SK-N-SH treated with all-trans-retinoic acid at 6 μM for 48 hours (cell line): ENCODE measurements at regions not wholly inside any gene's neighbourhood (a gene's known extent, or its start where the extent isn't known, plus 50 kb on each side); places are given as distances from the start of the nearest gene placed in this dataset.

Experiments
- ATAC-seq: fragments of 200-7000 bp; cut with Tn5 transposase; 3 replicates; pipeline ENCODE4 v1.9.1; 2020; ENCODE audit warnings: mild to moderate bottlenecking, moderate library complexity
- BACH2 ChIP-seq: fragments of 250-450 bp; sonication (Bioruptor Pico); IDR thresholded peaks from 2 replicates; pipeline ENCODE4 v1.9.0; 2021; ENCODE audit warnings: mild to moderate bottlenecking, borderline replicate concordance
- ESRRG ChIP-seq: fragments of 250-450 bp; sonication (Bioruptor Pico); IDR thresholded peaks from 2 replicates; pipeline ENCODE4 v1.6.1; 2021; ENCODE audit warnings: mild to moderate bottlenecking
- GLIS3 ChIP-seq: fragments of 250-450 bp; sonication (Bioruptor Pico); IDR thresholded peaks from 2 replicates; pipeline ENCODE4 v1.5.0; 2020; ENCODE audit warnings: mild to moderate bottlenecking, moderate library complexity
- ISL1 ChIP-seq: fragments of 250-450 bp; sonication (Bioruptor Pico); IDR thresholded peaks from 2 replicates; pipeline ENCODE4 v2.1.2; 2022; ENCODE audit warnings: mild to moderate bottlenecking, moderate library complexity
- SNAI2 ChIP-seq: fragments of 250-450 bp; sonication (Bioruptor Pico); IDR thresholded peaks from 2 replicates; pipeline ENCODE4 v1.5.0; 2020; ENCODE audit warnings: mild to moderate bottlenecking, moderate library complexity
- TCF4 ChIP-seq: fragments of 250-450 bp; sonication (Bioruptor Pico); IDR thresholded peaks from 2 replicates; pipeline ENCODE4 v1.8.0; 2021; ENCODE audit warnings: mild to moderate bottlenecking, moderate library complexity, borderline replicate concordance
- TOX ChIP-seq: fragments of 250-450 bp; sonication (Bioruptor Pico); IDR thresholded peaks from 2 replicates; pipeline ENCODE4 v1.8.0; 2021; ENCODE audit warnings: mild to moderate bottlenecking, moderate library complexity, borderline replicate concordance
- ZFP3 ChIP-seq: fragments of 250-450 bp; sonication (Bioruptor Pico); IDR thresholded peaks from 2 replicates; pipeline ENCODE4 v1.5.0; 2020; ENCODE audit warnings: mild to moderate bottlenecking, moderate library complexity
- ZFP30 ChIP-seq: fragments of 450-650 bp; formaldehyde crosslinking; IDR thresholded peaks from 2 replicates; pipeline ENCODE4 v1.5.0; 2022; ENCODE audit warnings: mild to moderate bottlenecking, moderate library complexity
- ZNF565 ChIP-seq: fragments of 450-650 bp; formaldehyde crosslinking; conservative IDR thresholded peaks from 2 replicates; pipeline ENCODE4 v1.5.0; 2020; ENCODE audit warnings: low read depth, mild to moderate bottlenecking, moderate library complexity
- ZNF70 ChIP-seq: fragments of 450-650 bp; formaldehyde crosslinking; IDR thresholded peaks from 2 replicates; pipeline ENCODE4 v1.5.0; 2020; ENCODE audit warnings: mild to moderate bottlenecking, moderate library complexity
- ZNF8 ChIP-seq: fragments of 450-650 bp; formaldehyde crosslinking; IDR thresholded peaks from 2 replicates; pipeline ENCODE4 v1.5.0; 2020; ENCODE audit warnings: mild to moderate bottlenecking, moderate library complexity
- TF ChIP-seq, protein P1 (sequence below): fragments of 250-450 bp; sonication (Bioruptor Pico); IDR thresholded peaks from 2 replicates; pipeline ENCODE4 v1.8.0; 2021; ENCODE audit warnings: low read depth, mild to moderate bottlenecking, moderate library complexity, borderline replicate concordance
- TF ChIP-seq, protein P2 (sequence below): fragments of 250-450 bp; sonication (Bioruptor Pico); IDR thresholded peaks from 2 replicates; pipeline ENCODE4 v1.5.1; 2020; ENCODE audit warnings: low read depth, mild to moderate bottlenecking, moderate library complexity
- TF ChIP-seq, protein P3 (sequence below): fragments of 250-450 bp; sonication (Bioruptor Pico); IDR thresholded peaks from 2 replicates; pipeline ENCODE4 v1.8.0; 2020; ENCODE audit warnings: mild to moderate bottlenecking, moderate library complexity, borderline replicate concordance
- TF ChIP-seq, protein P4 (sequence below): fragments of 250-450 bp; sonication (Bioruptor Pico); IDR thresholded peaks from 2 replicates; pipeline ENCODE4 v1.5.1; 2021; ENCODE audit warnings: mild to moderate bottlenecking, moderate library complexity
- TF ChIP-seq, protein P5 (sequence below): fragments of 250-450 bp; sonication (Bioruptor Pico); IDR thresholded peaks from 2 replicates; pipeline ENCODE4 v1.5.0; 2020; ENCODE audit warnings: mild to moderate bottlenecking, moderate library complexity

DNA sequence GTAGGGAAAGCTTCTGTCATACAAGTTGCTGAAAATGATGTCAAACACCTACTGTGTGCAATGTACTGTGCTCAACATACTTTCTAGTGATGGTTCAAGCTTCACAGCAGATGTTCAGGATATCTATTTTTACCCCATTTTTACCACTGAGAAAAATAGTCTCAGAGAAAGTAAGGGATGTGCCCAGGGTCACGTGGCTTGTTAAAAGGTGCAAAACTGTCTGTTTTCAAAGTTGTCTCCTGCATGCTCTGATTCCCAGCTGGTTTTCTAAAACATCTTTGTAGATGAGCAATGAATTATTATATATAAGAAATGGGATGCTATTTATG, 145.5 kb upstream of the LHCGR start:
- TF ChIP-seq ISL1 (CRISPR knock-in tag) (no peak), TCF4 (CRISPR knock-in tag) (no peak), GLIS3 (no peak), SNAI2 (CRISPR knock-in tag) (no peak)
- TF ChIP-seq, protein P1, sequence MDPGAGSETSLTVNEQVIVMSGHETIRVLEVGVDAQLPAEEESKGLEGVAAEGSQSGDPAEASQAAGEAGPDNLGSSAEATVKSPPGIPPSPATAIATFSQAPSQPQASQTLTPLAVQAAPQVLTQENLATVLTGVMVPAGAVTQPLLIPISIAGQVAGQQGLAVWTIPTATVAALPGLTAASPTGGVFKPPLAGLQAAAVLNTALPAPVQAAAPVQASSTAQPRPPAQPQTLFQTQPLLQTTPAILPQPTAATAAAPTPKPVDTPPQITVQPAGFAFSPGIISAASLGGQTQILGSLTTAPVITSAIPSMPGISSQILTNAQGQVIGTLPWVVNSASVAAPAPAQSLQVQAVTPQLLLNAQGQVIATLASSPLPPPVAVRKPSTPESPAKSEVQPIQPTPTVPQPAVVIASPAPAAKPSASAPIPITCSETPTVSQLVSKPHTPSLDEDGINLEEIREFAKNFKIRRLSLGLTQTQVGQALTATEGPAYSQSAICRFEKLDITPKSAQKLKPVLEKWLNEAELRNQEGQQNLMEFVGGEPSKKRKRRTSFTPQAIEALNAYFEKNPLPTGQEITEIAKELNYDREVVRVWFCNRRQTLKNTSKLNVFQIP (CRISPR knock-in tag): no peak
- TF ChIP-seq, protein P2, sequence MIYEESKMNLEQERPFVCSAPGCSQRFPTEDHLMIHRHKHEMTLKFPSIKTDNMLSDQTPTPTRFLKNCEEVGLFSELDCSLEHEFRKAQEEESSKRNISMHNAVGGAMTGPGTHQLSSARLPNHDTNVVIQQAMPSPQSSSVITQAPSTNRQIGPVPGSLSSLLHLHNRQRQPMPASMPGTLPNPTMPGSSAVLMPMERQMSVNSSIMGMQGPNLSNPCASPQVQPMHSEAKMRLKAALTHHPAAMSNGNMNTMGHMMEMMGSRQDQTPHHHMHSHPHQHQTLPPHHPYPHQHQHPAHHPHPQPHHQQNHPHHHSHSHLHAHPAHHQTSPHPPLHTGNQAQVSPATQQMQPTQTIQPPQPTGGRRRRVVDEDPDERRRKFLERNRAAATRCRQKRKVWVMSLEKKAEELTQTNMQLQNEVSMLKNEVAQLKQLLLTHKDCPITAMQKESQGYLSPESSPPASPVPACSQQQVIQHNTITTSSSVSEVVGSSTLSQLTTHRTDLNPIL (CRISPR knock-in tag): no peak
- TF ChIP-seq, all 23 proteins: peak for 0
- ATAC-seq: no peak

DNA sequence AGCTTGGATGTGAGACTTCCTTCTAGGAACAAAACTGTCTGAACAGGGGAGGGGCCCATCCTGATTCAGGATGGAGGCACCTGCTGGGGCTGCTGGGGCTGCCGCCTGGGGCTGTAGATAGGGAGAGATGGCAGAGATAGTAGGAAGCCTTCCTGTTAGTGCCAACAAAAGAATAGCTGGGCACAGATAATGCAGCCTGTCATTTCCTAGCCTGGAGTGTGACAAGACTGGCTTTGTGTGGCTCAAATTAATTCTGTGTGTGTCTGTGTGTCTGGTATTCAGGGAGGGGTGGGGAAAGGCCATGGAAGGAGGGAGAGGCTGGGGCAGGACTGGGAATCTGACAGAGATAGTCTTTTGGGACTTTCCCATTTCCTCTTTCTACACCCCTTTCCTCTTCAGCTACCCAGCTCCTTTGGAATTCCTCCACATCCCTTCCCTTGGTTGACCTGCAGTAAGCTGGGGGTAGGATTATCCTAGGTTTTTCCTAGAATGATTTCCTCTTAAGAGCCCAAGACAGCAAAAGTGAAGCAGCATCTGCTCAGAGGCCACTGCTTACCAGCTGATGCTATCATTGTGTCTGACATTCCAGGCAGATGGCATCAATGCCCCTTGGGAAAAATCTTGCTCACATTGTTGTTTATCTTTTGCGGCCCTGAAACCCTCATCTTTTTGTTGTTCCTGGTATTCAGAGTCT, 144.9 kb upstream of the LHCGR start:
- ATAC-seq: peak; percentile 47; the same call in 1 of the 3 replicates
- TF ChIP-seq ESRRG (CRISPR knock-in tag) (no peak), TCF4 (CRISPR knock-in tag) (peak; percentile 42; the same call in 1 of the 2 replicates)
- TF ChIP-seq, protein P3, sequence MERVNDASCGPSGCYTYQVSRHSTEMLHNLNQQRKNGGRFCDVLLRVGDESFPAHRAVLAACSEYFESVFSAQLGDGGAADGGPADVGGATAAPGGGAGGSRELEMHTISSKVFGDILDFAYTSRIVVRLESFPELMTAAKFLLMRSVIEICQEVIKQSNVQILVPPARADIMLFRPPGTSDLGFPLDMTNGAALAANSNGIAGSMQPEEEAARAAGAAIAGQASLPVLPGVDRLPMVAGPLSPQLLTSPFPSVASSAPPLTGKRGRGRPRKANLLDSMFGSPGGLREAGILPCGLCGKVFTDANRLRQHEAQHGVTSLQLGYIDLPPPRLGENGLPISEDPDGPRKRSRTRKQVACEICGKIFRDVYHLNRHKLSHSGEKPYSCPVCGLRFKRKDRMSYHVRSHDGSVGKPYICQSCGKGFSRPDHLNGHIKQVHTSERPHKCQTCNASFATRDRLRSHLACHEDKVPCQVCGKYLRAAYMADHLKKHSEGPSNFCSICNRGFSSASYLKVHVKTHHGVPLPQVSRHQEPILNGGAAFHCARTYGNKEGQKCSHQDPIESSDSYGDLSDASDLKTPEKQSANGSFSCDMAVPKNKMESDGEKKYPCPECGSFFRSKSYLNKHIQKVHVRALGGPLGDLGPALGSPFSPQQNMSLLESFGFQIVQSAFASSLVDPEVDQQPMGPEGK (CRISPR knock-in tag): no peak

DNA sequence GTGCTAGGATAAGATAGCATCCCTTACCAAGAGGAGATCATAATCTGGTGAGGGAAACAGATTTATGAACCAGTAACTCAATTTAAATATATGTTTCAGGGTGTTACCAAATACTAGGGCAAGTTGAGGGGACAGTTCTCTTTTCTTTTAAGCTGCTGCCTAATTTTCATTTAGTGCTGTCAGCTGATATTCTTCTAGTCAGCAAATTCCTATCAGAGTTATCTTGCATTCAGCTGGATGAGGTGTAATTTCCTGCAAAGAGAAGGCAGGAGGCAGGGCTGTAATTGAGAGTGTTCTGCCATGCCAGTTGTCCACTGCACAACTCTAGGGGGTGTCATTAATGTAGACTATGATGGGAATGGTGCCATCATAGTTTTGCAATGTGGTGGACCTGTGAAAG, 141.3 kb upstream of the LHCGR start:
- TF ChIP-seq TCF4 (CRISPR knock-in tag) (no peak), ZNF8 (CRISPR knock-in tag) (no peak), BACH2 (CRISPR knock-in tag) (no peak), ESRRG (CRISPR knock-in tag) (no peak), TOX (CRISPR knock-in tag) (no peak), ZFP3 (no peak)
- TF ChIP-seq, protein P4, sequence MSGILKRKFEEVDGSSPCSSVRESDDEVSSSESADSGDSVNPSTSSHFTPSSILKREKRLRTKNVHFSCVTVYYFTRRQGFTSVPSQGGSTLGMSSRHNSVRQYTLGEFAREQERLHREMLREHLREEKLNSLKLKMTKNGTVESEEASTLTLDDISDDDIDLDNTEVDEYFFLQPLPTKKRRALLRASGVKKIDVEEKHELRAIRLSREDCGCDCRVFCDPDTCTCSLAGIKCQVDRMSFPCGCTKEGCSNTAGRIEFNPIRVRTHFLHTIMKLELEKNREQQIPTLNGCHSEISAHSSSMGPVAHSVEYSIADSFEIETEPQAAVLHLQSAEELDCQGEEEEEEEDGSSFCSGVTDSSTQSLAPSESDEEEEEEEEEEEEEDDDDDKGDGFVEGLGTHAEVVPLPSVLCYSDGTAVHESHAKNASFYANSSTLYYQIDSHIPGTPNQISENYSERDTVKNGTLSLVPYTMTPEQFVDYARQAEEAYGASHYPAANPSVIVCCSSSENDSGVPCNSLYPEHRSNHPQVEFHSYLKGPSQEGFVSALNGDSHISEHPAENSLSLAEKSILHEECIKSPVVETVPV (CRISPR knock-in tag): no peak
- TF ChIP-seq, all 23 proteins: peak for 0
- ATAC-seq: no peak

DNA sequence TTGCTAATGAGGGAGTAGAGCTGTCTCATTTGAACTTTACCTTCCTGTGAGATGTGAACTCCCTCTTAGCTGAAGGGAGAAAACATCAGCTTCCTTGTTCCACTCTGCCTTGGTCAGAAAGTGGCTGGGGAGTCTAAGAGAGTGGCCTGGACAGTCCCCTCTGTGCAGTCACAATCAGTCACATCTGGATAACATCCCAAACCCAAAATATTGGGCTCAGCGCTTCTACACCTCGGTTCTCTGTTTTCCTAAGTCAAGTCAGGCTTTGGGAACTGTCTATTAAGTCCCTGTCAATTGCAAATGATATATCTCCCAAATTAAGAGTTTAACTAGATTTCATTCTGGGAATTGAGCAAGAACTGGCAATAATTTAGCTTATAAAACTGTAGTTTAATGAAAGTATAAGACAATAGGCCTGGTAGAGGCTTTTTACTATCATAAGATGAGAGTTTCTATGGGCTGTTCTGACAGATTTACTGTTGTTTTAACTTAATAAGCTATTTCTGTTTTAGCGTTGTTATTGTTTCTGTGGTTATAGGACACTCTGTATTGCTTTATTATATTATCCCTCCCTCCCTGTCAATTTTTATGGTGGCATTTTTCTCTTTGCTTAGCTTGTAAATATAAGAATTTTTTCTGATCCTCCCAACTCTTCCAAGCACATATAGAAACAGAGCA, 135.1 kb upstream of the LHCGR start:
- no peak for ATAC-seq
- TF ChIP-seq ESRRG (CRISPR knock-in tag) (0 out of 2 replicates have a peak, but pooled peaks have one; percentile 29), GLIS3 (no peak), TOX (CRISPR knock-in tag) (no peak), ISL1 (CRISPR knock-in tag) (peak; percentile 77)

DNA sequence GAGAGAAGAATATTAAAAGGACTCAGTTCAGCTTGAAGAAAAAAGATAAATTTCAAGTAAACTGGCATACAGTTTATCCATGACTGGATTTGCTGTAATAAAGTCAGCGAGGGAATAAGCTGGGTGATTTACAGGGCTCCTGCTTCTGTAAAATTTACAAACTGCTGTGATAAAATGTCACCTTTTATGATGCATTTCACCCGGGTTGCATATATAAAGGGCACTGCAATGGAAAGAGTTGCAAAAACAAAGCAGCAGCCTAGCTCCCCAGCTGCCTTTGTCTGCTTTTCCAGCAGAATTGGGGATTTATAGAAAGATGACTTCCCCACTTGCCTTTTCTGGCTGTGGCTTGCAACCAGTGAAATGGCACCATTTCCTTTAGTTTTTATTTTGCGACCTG, 132.5 kb upstream of the LHCGR start:
- no peak for ATAC-seq
- TF ChIP-seq ZFP30 (CRISPR knock-in tag) (no peak), ZNF565 (CRISPR knock-in tag) (no peak), ZNF70 (CRISPR knock-in tag) (no peak), TCF4 (CRISPR knock-in tag) (no peak), ESRRG (CRISPR knock-in tag) (no peak)
- TF ChIP-seq, protein P5, sequence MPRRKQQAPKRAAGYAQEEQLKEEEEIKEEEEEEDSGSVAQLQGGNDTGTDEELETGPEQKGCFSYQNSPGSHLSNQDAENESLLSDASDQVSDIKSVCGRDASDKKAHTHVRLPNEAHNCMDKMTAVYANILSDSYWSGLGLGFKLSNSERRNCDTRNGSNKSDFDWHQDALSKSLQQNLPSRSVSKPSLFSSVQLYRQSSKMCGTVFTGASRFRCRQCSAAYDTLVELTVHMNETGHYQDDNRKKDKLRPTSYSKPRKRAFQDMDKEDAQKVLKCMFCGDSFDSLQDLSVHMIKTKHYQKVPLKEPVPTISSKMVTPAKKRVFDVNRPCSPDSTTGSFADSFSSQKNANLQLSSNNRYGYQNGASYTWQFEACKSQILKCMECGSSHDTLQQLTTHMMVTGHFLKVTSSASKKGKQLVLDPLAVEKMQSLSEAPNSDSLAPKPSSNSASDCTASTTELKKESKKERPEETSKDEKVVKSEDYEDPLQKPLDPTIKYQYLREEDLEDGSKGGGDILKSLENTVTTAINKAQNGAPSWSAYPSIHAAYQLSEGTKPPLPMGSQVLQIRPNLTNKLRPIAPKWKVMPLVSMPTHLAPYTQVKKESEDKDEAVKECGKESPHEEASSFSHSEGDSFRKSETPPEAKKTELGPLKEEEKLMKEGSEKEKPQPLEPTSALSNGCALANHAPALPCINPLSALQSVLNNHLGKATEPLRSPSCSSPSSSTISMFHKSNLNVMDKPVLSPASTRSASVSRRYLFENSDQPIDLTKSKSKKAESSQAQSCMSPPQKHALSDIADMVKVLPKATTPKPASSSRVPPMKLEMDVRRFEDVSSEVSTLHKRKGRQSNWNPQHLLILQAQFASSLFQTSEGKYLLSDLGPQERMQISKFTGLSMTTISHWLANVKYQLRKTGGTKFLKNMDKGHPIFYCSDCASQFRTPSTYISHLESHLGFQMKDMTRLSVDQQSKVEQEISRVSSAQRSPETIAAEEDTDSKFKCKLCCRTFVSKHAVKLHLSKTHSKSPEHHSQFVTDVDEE (CRISPR knock-in tag): no peak
- TF ChIP-seq, protein P3 (CRISPR knock-in tag): no peak
- TF ChIP-seq, protein P1 (CRISPR knock-in tag): no peak
- TF ChIP-seq, protein P2 (CRISPR knock-in tag): no peak
